Glutamatergic neuron (in vitro differentiated cells): ENCODE measurements at regions not wholly inside any gene's neighbourhood (a gene's known extent, or its start where the extent isn't known, plus 50 kb on each side); places are given as distances from the start of the nearest gene placed in this dataset.

Experiments
- DNase-seq: peaks from one replicate; pipeline ENCODE4 v3.0.0; 2022
- H3K27ac Mint-ChIP-seq: one replicate; pipeline ENCODE4 v1.8.0; 2020; ENCODE audit warnings: mild to moderate bottlenecking, mixed read lengths, inconsistent platforms; ENCODE audit not compliant: unreplicated experiment
- H3K27me3 Mint-ChIP-seq: one replicate; pipeline ENCODE4 v1.8.0; 2020; ENCODE audit warnings: mild to moderate bottlenecking, moderate library complexity, mixed read lengths, inconsistent platforms; ENCODE audit not compliant: unreplicated experiment
- H3K36me3 Mint-ChIP-seq: one replicate; pipeline ENCODE4 v1.8.0; 2020; ENCODE audit warnings: mild to moderate bottlenecking, mixed read lengths, inconsistent platforms; ENCODE audit not compliant: unreplicated experiment
- H3K4me1 Mint-ChIP-seq: one replicate; pipeline ENCODE4 v1.8.0; 2020; ENCODE audit warnings: mild to moderate bottlenecking, low read depth, mixed read lengths, inconsistent platforms; ENCODE audit not compliant: unreplicated experiment
- H3K4me3 Mint-ChIP-seq: one replicate; pipeline ENCODE4 v1.8.0; 2020; ENCODE audit warnings: mild to moderate bottlenecking, mixed read lengths, inconsistent platforms; ENCODE audit not compliant: unreplicated experiment
- H3K9me3 Mint-ChIP-seq: one replicate; pipeline ENCODE4 v1.8.0; 2020; ENCODE audit warnings: mild to moderate bottlenecking, moderate library complexity, mixed read lengths, inconsistent platforms; ENCODE audit not compliant: unreplicated experiment
- CTCF ChIP-seq: fragments of 200-600 bp; sonication (generic); IDR thresholded peaks from one replicate; pipeline ENCODE4 v1.5.0; 2021; ENCODE audit not compliant: partially characterized antibody, unreplicated experiment

- peaks cover 4% of the 10 kb centered on the region for H3K36me3 Mint-ChIP-seq
- DNase-seq: no peak
- H3K27ac Mint-ChIP-seq: no peak overlapping the region
Measured at GRCh38 chr1:29868944-29869343, 632.6 kb downstream of the PTPRU start.

GRCh38 chr1:29868096-29868495 is 631.8 kb downstream of the PTPRU start:
- no peak for DNase-seq
- Mint-ChIP-seq H3K36me3 (peaks cover 4% of the 10 kb centered on the region), H3K4me3 (no peak overlapping the region), H3K27ac (no peak overlapping the region), H3K4me1 (no peaks in the 10 kb centered on the region), H3K9me3 (no peaks in the 10 kb centered on the region), H3K27me3 (no peaks in the 10 kb centered on the region)
- TF ChIP-seq CTCF: no peak

More at GRCh38 chr1:29868944-29869343, 632.6 kb downstream of the PTPRU start:
- Mint-ChIP-seq H3K4me3 (no peak overlapping the region), H3K9me3 (no peaks in the 10 kb centered on the region), H3K4me1 (no peaks in the 10 kb centered on the region), H3K27me3 (no peaks in the 10 kb centered on the region)
- no peak for TF ChIP-seq CTCF

- Mint-ChIP-seq H3K36me3 (peaks cover 21% of the 10 kb centered on the region), H3K4me3 (no peak overlapping the region), H3K4me1 (no peaks in the 10 kb centered on the region), H3K27ac (no peak overlapping the region), H3K27me3 (no peaks in the 10 kb centered on the region), H3K9me3 (peaks cover 5% of the 10 kb centered on the region)
- no peak for TF ChIP-seq CTCF
- DNase-seq: no peak
Measured at GRCh38 chr1:29865051-29865450, 628.7 kb downstream of the PTPRU start.

- peaks cover 22% of the 10 kb centered on the region for H3K36me3 Mint-ChIP-seq
- H3K9me3 Mint-ChIP-seq: peaks cover 5% of the 10 kb centered on the region
- H3K4me3 Mint-ChIP-seq: no peak overlapping the region
- H3K27ac Mint-ChIP-seq: no peak overlapping the region
- TF ChIP-seq CTCF: no peak
- DNase-seq: no peak
- H3K27me3 Mint-ChIP-seq: no peaks in the 10 kb centered on the region
- H3K4me1 Mint-ChIP-seq: no peaks in the 10 kb centered on the region
Measured at GRCh38 chr1:29864431-29865022, 628.2 kb downstream of the PTPRU start.

- H3K27me3 Mint-ChIP-seq: peaks cover under 1% of the 10 kb centered on the region
- no peak for DNase-seq
- H3K27ac Mint-ChIP-seq: no peak overlapping the region
- peaks cover 18% of the 10 kb centered on the region for H3K36me3 Mint-ChIP-seq
- no peak overlapping the region for H3K4me3 Mint-ChIP-seq
- peaks cover 5% of the 10 kb centered on the region for H3K9me3 Mint-ChIP-seq
- no peaks in the 10 kb centered on the region for H3K4me1 Mint-ChIP-seq
- no peak for TF ChIP-seq CTCF
Measured at GRCh38 chr1:29861922-29862321, 625.6 kb downstream of the PTPRU start.
